Neural progenitor cell (in vitro differentiated cells): ENCODE measurements at regions not wholly inside any gene's neighbourhood (a gene's known extent, or its start where the extent isn't known, plus 50 kb on each side); places are given as distances from the start of the nearest gene placed in this dataset.

Source experiments
- DNase-seq: peaks from one replicate; pipeline ENCODE4 v3.0.0-alpha.2; 2016; ENCODE audit warnings: low spot score
- H2AFZ ChIP-seq: fragments of 200-600 bp; sonication (generic); replicated peaks from 2 replicates; pipeline ENCODE4 v1.6.1; 2016; ENCODE audit warnings: antibody characterized with exemption
- H3F3A ChIP-seq: fragments of 200-600 bp; sonication (generic); 2 replicates; pipeline ENCODE4 v1.6.1; 2016; ENCODE audit warnings: antibody characterized with exemption, low read depth
- H3K27ac ChIP-seq: fragments of 200-600 bp; sonication (generic); 2 replicates; pipeline ENCODE4 v1.5.1; 2016; ENCODE audit warnings: mild to moderate bottlenecking
- H3K27me3 ChIP-seq: fragments of 200-600 bp; sonication (generic); 2 replicates; pipeline ENCODE4 v1.6.1; 2016; ENCODE audit warnings: mild to moderate bottlenecking, moderate library complexity
- H3K36me3 ChIP-seq: fragments of 200-600 bp; sonication (generic); 2 replicates; pipeline ENCODE4 v1.5.1; 2016
- H3K4me1 ChIP-seq: fragments of 200-600 bp; sonication (generic); 2 replicates; pipeline ENCODE4 v1.6.1; 2016; ENCODE audit warnings: mixed run types
- H3K4me2 ChIP-seq: fragments of 200-600 bp; sonication (generic); 2 replicates; pipeline ENCODE4 v1.6.1; 2016
- H3K4me3 ChIP-seq: fragments of 200-600 bp; sonication (generic); 2 replicates; pipeline ENCODE4 v1.5.1; 2016
- H3K79me2 ChIP-seq: fragments of 200-600 bp; sonication (generic); 2 replicates; pipeline ENCODE4 v1.6.1; 2016; ENCODE audit warnings: low read depth
- H3K9ac ChIP-seq: fragments of 200-600 bp; sonication (generic); 2 replicates; pipeline ENCODE4 v1.6.1; 2016
- H3K9me3 ChIP-seq: fragments of 200-600 bp; sonication (generic); 2 replicates; pipeline ENCODE4 v1.5.1; 2016; ENCODE audit warnings: low read depth
- H4K20me1 ChIP-seq: fragments of 200-600 bp; sonication (generic); 2 replicates; pipeline ENCODE4 v1.6.1; 2016; ENCODE audit warnings: low read depth
- H3K27ac Mint-ChIP-seq: 3 replicates; pipeline ENCODE4 v1.8.0; 2021; ENCODE audit warnings: mixed read lengths
- H3K27me3 Mint-ChIP-seq: 2 replicates; pipeline ENCODE4 v1.8.0; 2022; ENCODE audit warnings: low read depth, mild to moderate bottlenecking, inconsistent platforms, moderate library complexity, mixed read lengths; ENCODE audit not compliant: insufficient read depth
- H3K36me3 Mint-ChIP-seq: 3 replicates; pipeline ENCODE4 v1.8.0; 2021; ENCODE audit warnings: mixed read lengths
- H3K4me1 Mint-ChIP-seq: 3 replicates; pipeline ENCODE4 v1.8.0; 2021; ENCODE audit warnings: mixed read lengths
- H3K4me3 Mint-ChIP-seq: 3 replicates; pipeline ENCODE4 v1.8.0; 2021; ENCODE audit warnings: mild to moderate bottlenecking, moderate library complexity, mixed read lengths
- H3K9me3 Mint-ChIP-seq: 3 replicates; pipeline ENCODE4 v1.8.0; 2020; ENCODE audit warnings: mixed read lengths
- EZH2 ChIP-seq: fragments of 200-600 bp; sonication (generic); IDR thresholded peaks from 2 replicates; pipeline ENCODE4 v1.6.1; 2017; ENCODE audit warnings: antibody characterized with exemption, mild to moderate bottlenecking, moderate library complexity
- EZH2phosphoT487 ChIP-seq: fragments of 200-600 bp; sonication (generic); IDR thresholded peaks from 2 replicates; pipeline ENCODE4 v1.6.1; 2017; ENCODE audit warnings: antibody characterized with exemption
- TF ChIP-seq, protein P1 (sequence below): fragments of 200-600 bp; sonication (generic); IDR thresholded peaks from 2 replicates; pipeline ENCODE4 v1.5.1; 2017; ENCODE audit warnings: antibody characterized with exemption, mild to moderate bottlenecking

DNA sequence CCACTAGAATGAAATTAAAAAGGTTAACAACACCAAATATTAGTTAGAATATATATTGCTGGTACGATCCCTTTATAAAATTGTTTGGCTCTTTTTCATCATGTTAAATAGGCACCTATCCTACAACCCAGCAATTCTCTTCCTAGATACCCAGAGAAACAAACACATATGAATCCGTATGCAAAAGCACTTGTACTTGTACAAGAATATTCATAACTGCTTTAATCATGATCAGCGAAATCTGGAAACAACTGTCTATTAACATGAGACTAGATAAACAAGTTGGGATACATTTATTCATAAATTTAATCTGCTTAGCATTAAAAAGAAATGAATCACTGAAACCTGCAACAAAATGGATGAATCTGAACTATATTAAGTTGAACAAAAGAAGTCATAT is 113.7 kb upstream of the MAP1B start:
- no peaks in the 10 kb centered on the region for H3F3A ChIP-seq
- H3K9me3 ChIP-seq = no peaks in the 10 kb centered on the region
- no peak overlapping the region for H3K9ac ChIP-seq
- no peak overlapping the region for H3K27ac ChIP-seq
- no peaks in the 10 kb centered on the region for H3K79me2 ChIP-seq
- H3K4me3 Mint-ChIP-seq = no peak overlapping the region
- no peaks in the 10 kb centered on the region for H3K27me3 ChIP-seq
- no peak for DNase-seq
- no peaks in the 10 kb centered on the region for H3K36me3 ChIP-seq
- H3K4me2 ChIP-seq = no peak overlapping the region
- no peaks in the 10 kb centered on the region for H3K4me1 ChIP-seq
- H3K27ac Mint-ChIP-seq = no peak overlapping the region
- no peaks in the 10 kb centered on the region for H3K4me1 Mint-ChIP-seq
- no peaks in the 10 kb centered on the region for H3K36me3 Mint-ChIP-seq
- no peak overlapping the region for H2AFZ ChIP-seq
- TF ChIP-seq EZH2phosphoT487 (no peak), EZH2 (no peak)
- TF ChIP-seq, protein P1, sequence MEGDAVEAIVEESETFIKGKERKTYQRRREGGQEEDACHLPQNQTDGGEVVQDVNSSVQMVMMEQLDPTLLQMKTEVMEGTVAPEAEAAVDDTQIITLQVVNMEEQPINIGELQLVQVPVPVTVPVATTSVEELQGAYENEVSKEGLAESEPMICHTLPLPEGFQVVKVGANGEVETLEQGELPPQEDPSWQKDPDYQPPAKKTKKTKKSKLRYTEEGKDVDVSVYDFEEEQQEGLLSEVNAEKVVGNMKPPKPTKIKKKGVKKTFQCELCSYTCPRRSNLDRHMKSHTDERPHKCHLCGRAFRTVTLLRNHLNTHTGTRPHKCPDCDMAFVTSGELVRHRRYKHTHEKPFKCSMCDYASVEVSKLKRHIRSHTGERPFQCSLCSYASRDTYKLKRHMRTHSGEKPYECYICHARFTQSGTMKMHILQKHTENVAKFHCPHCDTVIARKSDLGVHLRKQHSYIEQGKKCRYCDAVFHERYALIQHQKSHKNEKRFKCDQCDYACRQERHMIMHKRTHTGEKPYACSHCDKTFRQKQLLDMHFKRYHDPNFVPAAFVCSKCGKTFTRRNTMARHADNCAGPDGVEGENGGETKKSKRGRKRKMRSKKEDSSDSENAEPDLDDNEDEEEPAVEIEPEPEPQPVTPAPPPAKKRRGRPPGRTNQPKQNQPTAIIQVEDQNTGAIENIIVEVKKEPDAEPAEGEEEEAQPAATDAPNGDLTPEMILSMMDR = no peak
- H3K27me3 Mint-ChIP-seq = peaks cover 2% of the 10 kb centered on the region
- no peak overlapping the region for H3K4me3 ChIP-seq
- H3K9me3 Mint-ChIP-seq = no peaks in the 10 kb centered on the region
- no peaks in the 10 kb centered on the region for H4K20me1 ChIP-seq

DNA sequence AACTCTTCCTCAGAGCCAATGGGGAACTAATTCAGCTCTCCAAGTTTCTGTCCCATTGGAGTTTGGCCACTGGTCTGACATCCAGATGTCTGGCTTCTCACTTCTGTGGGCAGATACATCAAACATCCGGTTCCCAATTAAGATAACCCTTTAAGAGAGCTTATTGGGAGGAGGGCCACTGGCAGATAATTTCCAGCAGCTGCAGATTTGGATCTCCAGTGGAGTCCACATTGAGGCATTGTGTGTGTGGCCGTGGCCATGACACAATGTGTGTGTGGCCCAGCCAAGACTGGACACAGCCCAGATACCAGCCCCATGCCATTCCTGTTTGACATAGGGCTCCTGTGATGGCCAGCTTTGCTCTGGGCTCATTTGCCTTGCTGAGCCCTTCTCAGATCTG is 110.5 kb upstream of the MAP1B start:
- no peak overlapping the region for H2AFZ ChIP-seq
- no peak for DNase-seq
- H3K9me3 Mint-ChIP-seq = peaks cover 2% of the 10 kb centered on the region

DNA sequence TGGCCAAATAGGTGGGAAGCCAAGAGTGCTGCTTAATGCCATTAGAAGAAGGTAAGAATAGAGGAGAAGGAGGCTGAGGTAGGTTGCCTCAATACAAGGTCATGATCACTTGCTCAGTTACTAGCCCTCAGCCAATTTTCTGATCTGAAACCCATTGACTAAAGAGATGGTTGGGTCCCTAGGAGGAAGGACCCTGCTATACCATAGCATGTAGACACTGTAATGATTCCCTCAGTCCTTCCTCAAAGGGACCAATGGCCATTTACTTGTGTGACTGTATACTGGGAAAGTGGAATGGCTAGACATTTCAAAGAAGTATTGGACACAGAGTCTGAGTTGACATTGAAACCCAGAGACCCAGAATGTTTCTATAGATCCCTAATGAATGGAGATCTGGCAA is 108.5 kb upstream of the MAP1B start:
- no peak overlapping the region for H3K4me2 ChIP-seq
- Mint-ChIP-seq H3K27me3 (peaks cover 2% of the 10 kb centered on the region), H3K27ac (no peak overlapping the region), H3K36me3 (no peaks in the 10 kb centered on the region), H3K4me3 (no peak overlapping the region), H3K9me3 (peaks cover 2% of the 10 kb centered on the region), H3K4me1 (no peaks in the 10 kb centered on the region)
- H3K4me3 ChIP-seq = no peak overlapping the region
- H3K9me3 ChIP-seq = no peaks in the 10 kb centered on the region
- no peak overlapping the region for H2AFZ ChIP-seq
- no peak overlapping the region for H3K9ac ChIP-seq
- no peaks in the 10 kb centered on the region for H3K36me3 ChIP-seq
- no peak overlapping the region for H3K27ac ChIP-seq
- H3K4me1 ChIP-seq = no peaks in the 10 kb centered on the region
- H4K20me1 ChIP-seq = no peaks in the 10 kb centered on the region
- no peak for TF ChIP-seq EZH2phosphoT487
- no peak for TF ChIP-seq EZH2
- TF ChIP-seq, protein P1 = no peak
- DNase-seq = no peak
- H3K27me3 ChIP-seq = no peaks in the 10 kb centered on the region
- no peaks in the 10 kb centered on the region for H3K79me2 ChIP-seq
- no peaks in the 10 kb centered on the region for H3F3A ChIP-seq

More for the DNA sequence above, 110.5 kb upstream of the MAP1B start:
- no peak overlapping the region for H3K4me2 ChIP-seq
- Mint-ChIP-seq H3K4me1 (no peaks in the 10 kb centered on the region), H3K36me3 (no peaks in the 10 kb centered on the region), H3K27me3 (peaks cover 2% of the 10 kb centered on the region), H3K27ac (no peak overlapping the region), H3K4me3 (no peak overlapping the region)
- H3F3A ChIP-seq = no peaks in the 10 kb centered on the region
- H4K20me1 ChIP-seq = no peaks in the 10 kb centered on the region
- TF ChIP-seq, protein P1 = no peak
- TF ChIP-seq EZH2phosphoT487 (no peak), EZH2 (no peak)
- H3K9ac ChIP-seq = no peak overlapping the region
- no peaks in the 10 kb centered on the region for H3K36me3 ChIP-seq
- no peaks in the 10 kb centered on the region for H3K4me1 ChIP-seq
- H3K9me3 ChIP-seq = no peaks in the 10 kb centered on the region
- no peaks in the 10 kb centered on the region for H3K27me3 ChIP-seq
- no peak overlapping the region for H3K4me3 ChIP-seq
- no peaks in the 10 kb centered on the region for H3K79me2 ChIP-seq
- H3K27ac ChIP-seq = no peak overlapping the region

DNA sequence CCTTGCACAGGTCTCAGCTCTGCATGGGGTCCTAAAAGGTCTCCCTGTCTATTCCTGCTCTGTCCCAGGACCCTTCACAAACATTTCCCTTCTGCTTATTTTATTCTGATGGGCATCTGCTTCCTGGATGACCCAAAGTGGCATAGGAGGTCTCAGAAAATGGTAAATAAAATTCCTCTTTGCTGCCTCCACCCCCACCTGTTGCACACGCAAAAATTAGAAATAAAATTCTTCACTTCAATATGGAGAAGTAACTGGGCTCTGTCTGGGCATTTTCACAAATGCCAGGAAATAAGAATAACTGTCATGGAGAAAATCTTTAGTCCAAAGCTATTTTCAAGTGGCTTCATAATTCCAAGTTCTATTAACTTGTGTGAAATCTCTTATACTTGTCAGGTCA is 106.6 kb upstream of the MAP1B start:
- TF ChIP-seq EZH2 (no peak), EZH2phosphoT487 (no peak)
- TF ChIP-seq, protein P1 = no peak
- no peaks in the 10 kb centered on the region for H3F3A ChIP-seq
- H3K9me3 Mint-ChIP-seq = peaks cover 2% of the 10 kb centered on the region
- no peak overlapping the region for H3K9ac ChIP-seq
- H3K27me3 Mint-ChIP-seq = peaks cover 2% of the 10 kb centered on the region
- no peak for DNase-seq
- no peaks in the 10 kb centered on the region for H3K27me3 ChIP-seq
- H3K36me3 ChIP-seq = no peaks in the 10 kb centered on the region
- no peak overlapping the region for H3K27ac Mint-ChIP-seq
- no peaks in the 10 kb centered on the region for H4K20me1 ChIP-seq
- peaks cover 6% of the 10 kb centered on the region for H3K4me1 Mint-ChIP-seq
- H3K27ac ChIP-seq = no peak overlapping the region
- no peaks in the 10 kb centered on the region for H3K9me3 ChIP-seq
- H3K4me1 ChIP-seq = peaks cover 4% of the 10 kb centered on the region
- no peak overlapping the region for H3K4me3 Mint-ChIP-seq
- no peaks in the 10 kb centered on the region for H3K36me3 Mint-ChIP-seq
- no peak overlapping the region for H3K4me3 ChIP-seq
- no peaks in the 10 kb centered on the region for H3K79me2 ChIP-seq
- no peak overlapping the region for H2AFZ ChIP-seq
- H3K4me2 ChIP-seq = no peak overlapping the region
